ENCODE measurements at regions not wholly inside any gene's neighbourhood (a gene's known extent, or its start where the extent isn't known, plus 50 kb on each side); places are given as distances from the start of the nearest gene placed in this dataset.

GRCh38 chr13:22287343-22287920 is 616.6 kb downstream of the FGF9 start:
- DNase-seq (ENCODE audit: low read depth in 3 of 3) = no peak

GRCh38 chr13:22288496-22288895 is 617.6 kb downstream of the FGF9 start:
- DNase-seq (ENCODE audit: low read depth in 3 of 3) = no peak

GRCh38 chr13:22289711-22290110 is 618.8 kb downstream of the FGF9 start:
- DNase-seq (ENCODE audit: low read depth in 3 of 3) = no peak

- no peak for DNase-seq (ENCODE audit: low read depth in 3 of 3)
Observed at GRCh38 chr13:22298530-22298929, 627.7 kb downstream of the FGF9 start.

GRCh38 chr13:22311734-22312404 is 641.0 kb downstream of the FGF9 start:
- no peak for DNase-seq (ENCODE audit: low read depth in 3 of 3)

GRCh38 chr13:22312405-22312803 is 641.5 kb downstream of the FGF9 start:
- DNase-seq (ENCODE audit: low read depth in 3 of 3) = no peak

GRCh38 chr13:22316494-22317025 is 645.7 kb downstream of the FGF9 start:
- no peak for DNase-seq (ENCODE audit: low read depth in 3 of 3)

GRCh38 chr13:22320991-22321390 is 650.1 kb downstream of the FGF9 start:
- DNase-seq (ENCODE audit: low read depth in 3 of 3) = no peak

GRCh38 chr13:22325761-22326160 is 654.9 kb downstream of the FGF9 start:
- no peak for DNase-seq (ENCODE audit: low read depth in 3 of 3)

GRCh38 chr13:22332416-22332815 is 661.5 kb downstream of the FGF9 start:
- no peak for DNase-seq (ENCODE audit: low read depth in 3 of 3)

GRCh38 chr13:22336460-22336859 is 665.6 kb downstream of the FGF9 start:
- DNase-seq (ENCODE audit: low read depth in 3 of 3) = no peak

- DNase-seq (ENCODE audit: low read depth in 3 of 3) = no peak
Observed at GRCh38 chr13:22357132-22357531, 686.3 kb downstream of the FGF9 start.

GRCh38 chr13:22369090-22369489 is 698.2 kb downstream of the FGF9 start:
- no peak for DNase-seq (ENCODE audit: low read depth in 3 of 3)

GRCh38 chr13:22369840-22370239 is 699.0 kb downstream of the FGF9 start:
- DNase-seq (ENCODE audit: low read depth in 3 of 3) = no peak

GRCh38 chr13:22372261-22372660 is 701.4 kb downstream of the FGF9 start:
- no peak for DNase-seq (ENCODE audit: low read depth in 3 of 3)

GRCh38 chr13:22375151-22375550 is 704.3 kb downstream of the FGF9 start:
- no peak for DNase-seq (ENCODE audit: low read depth in 3 of 3)

- DNase-seq (ENCODE audit: low read depth in 3 of 3) = no peak
Observed at GRCh38 chr13:22387899-22388298, 717.0 kb downstream of the FGF9 start.

- no peak for DNase-seq (ENCODE audit: low read depth in 3 of 3)
Observed at GRCh38 chr13:22399801-22400420, 729.0 kb downstream of the FGF9 start.

- no peak for DNase-seq (ENCODE audit: low read depth in 3 of 3)
Observed at GRCh38 chr13:22402682-22403081, 731.8 kb downstream of the FGF9 start.

GRCh38 chr13:22403144-22403543 is 732.3 kb downstream of the FGF9 start:
- no peak for DNase-seq (ENCODE audit: low read depth in 3 of 3)

GRCh38 chr13:22405891-22406290 is 735.0 kb downstream of the FGF9 start:
- no peak for DNase-seq (ENCODE audit: low read depth in 3 of 3)

GRCh38 chr13:22412452-22412851 is 741.6 kb downstream of the FGF9 start:
- no peak for DNase-seq (ENCODE audit: low read depth in 3 of 3)

- no peak for DNase-seq (ENCODE audit: low read depth in 3 of 3)
Observed at GRCh38 chr13:22422023-22422422, 751.1 kb downstream of the FGF9 start.
